ENCODE measurements at regions not wholly inside any gene's neighbourhood (a gene's known extent, or its start where the extent isn't known, plus 50 kb on each side); places are given as distances from the start of the nearest gene placed in this dataset.

GRCh38 chr1:5105744-5106143 lies 451.3 kb downstream of the AJAP1 start:
- intact Hi-C loops (cut with DNase I; ENCODE audit: low total_unique reads) (no loop called here), in situ Hi-C loops (cut with MboI; ENCODE audit: low pct_ligation_motif_present in 1 of 4, low pct_unique_long_range_greater_than_20kb in 1 of 4, low sequenced_read_pairs in 3 of 4) (no loop called here)
- Histone ChIP-seq H3K36me3 (no peaks in the 10 kb centered on the region), H3K4me3 (no peak overlapping the region), H3K27ac (no peak overlapping the region), H3K9me3 (no peaks in the 10 kb centered on the region), H3K27me3 (no peaks in the 10 kb centered on the region), H3K4me1 (no peaks in the 10 kb centered on the region)
- DNase-seq: no peak
- 50 to 72% methylated on average over 1 to 2 of the region's 2 CpGs for WGBS, 2 donors (ENCODE audit: low coverage in 1 of 2)
- no peak for TF ChIP-seq CTCF (IDR thresholded peaks at IDR 0.05)
- TF ChIP-seq EP300 (IDR thresholded peaks at IDR 0.05; ENCODE audit: low read depth): no peak
- TF ChIP-seq POLR2AphosphoS5 (IDR thresholded peaks at IDR 0.05): no peak
- no peak for TF ChIP-seq POLR2A (IDR thresholded peaks at IDR 0.05)

GRCh38 chr1:5099558-5099957 lies 445.1 kb downstream of the AJAP1 start:
- TF ChIP-seq EP300 (IDR thresholded peaks at IDR 0.05; ENCODE audit: low read depth) (no peak), CTCF (IDR thresholded peaks at IDR 0.05) (no peak), POLR2A (IDR thresholded peaks at IDR 0.05) (no peak), POLR2AphosphoS5 (IDR thresholded peaks at IDR 0.05) (no peak)
- intact Hi-C loops (cut with DNase I; ENCODE audit: low total_unique reads) (no loop called here), in situ Hi-C loops (cut with MboI; ENCODE audit: low pct_ligation_motif_present in 1 of 4, low pct_unique_long_range_greater_than_20kb in 1 of 4, low sequenced_read_pairs in 3 of 4) (no loop called here)
- WGBS, 2 donors (ENCODE audit: low coverage in 1 of 2): 32 to 75% methylated on average over 1 to 2 of the region's 2 CpGs
- H3K36me3 ChIP-seq: no peaks in the 10 kb centered on the region
- no peaks in the 10 kb centered on the region for H3K4me1 ChIP-seq
- H3K9me3 ChIP-seq: peaks cover 0 to 1% of the 10 kb centered on the region in 2 donors
- no peaks in the 10 kb centered on the region for H3K27me3 ChIP-seq
- DNase-seq: no peak
- no peak overlapping the region for H3K27ac ChIP-seq
- H3K4me3 ChIP-seq: no peak overlapping the region

DNA sequence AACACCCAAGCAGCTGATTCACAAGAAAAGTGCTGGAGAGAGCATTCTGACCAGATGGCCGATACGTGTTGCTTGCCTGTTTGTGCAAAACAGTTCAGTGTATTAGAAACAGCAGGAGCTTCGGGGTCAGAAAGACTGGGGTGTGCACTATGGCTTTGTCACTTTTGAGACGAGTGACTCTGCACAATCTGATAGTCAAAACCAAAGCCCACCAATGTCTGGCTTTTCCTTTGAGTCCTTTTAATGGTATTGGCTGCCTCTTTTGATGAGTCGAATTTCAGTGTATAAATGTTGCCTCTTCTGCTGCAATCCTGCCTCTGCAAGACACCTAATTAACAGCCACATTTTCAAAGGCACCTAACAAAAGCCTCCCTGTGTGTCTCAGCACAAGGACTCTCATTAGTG lies 444.6 kb downstream of the AJAP1 start:
- 68 to 73% methylated on average over 4 to 5 of the region's 5 CpGs for WGBS, 2 donors (ENCODE audit: low coverage in 1 of 2)
- no peak overlapping the region for H3K27ac ChIP-seq
- no peaks in the 10 kb centered on the region for H3K4me1 ChIP-seq
- no peaks in the 10 kb centered on the region for H3K27me3 ChIP-seq
- intact Hi-C loops (cut with DNase I; ENCODE audit: low total_unique reads): no loop called here
- no peak for DNase-seq
- H3K4me3 ChIP-seq: no peak overlapping the region
- TF ChIP-seq POLR2AphosphoS5 (IDR thresholded peaks at IDR 0.05) (no peak), CTCF (IDR thresholded peaks at IDR 0.05) (no peak), EP300 (IDR thresholded peaks at IDR 0.05; ENCODE audit: low read depth) (no peak), POLR2A (IDR thresholded peaks at IDR 0.05) (no peak)
- H3K9me3 ChIP-seq: peaks cover 3 to 7% of the 10 kb centered on the region in 2 donors
- in situ Hi-C loops (cut with MboI; ENCODE audit: low pct_ligation_motif_present in 1 of 4, low pct_unique_long_range_greater_than_20kb in 1 of 4, low sequenced_read_pairs in 3 of 4): no loop called here
- H3K36me3 ChIP-seq: no peaks in the 10 kb centered on the region

GRCh38 chr1:5093042-5093441 lies 438.6 kb downstream of the AJAP1 start:
- Histone ChIP-seq H3K36me3 (no peaks in the 10 kb centered on the region), H3K4me1 (no peaks in the 10 kb centered on the region), H3K4me3 (no peak overlapping the region), H3K27me3 (no peaks in the 10 kb centered on the region), H3K27ac (no peak overlapping the region), H3K9me3 (peaks cover 18 to 19% of the 10 kb centered on the region in 2 donors)
- no peak for DNase-seq
- in situ Hi-C loops (cut with MboI; ENCODE audit: low pct_ligation_motif_present in 1 of 4, low pct_unique_long_range_greater_than_20kb in 1 of 4, low sequenced_read_pairs in 3 of 4): no loop called here
- intact Hi-C loops (cut with DNase I; ENCODE audit: low total_unique reads): no loop called here
- TF ChIP-seq CTCF (IDR thresholded peaks at IDR 0.05): no peak
- no peak for TF ChIP-seq POLR2A (IDR thresholded peaks at IDR 0.05)
- no peak for TF ChIP-seq EP300 (IDR thresholded peaks at IDR 0.05; ENCODE audit: low read depth)
- TF ChIP-seq POLR2AphosphoS5 (IDR thresholded peaks at IDR 0.05): no peak
- 8 to 23% methylated on average over 1 of the region's 1 CpG for WGBS, 2 donors (ENCODE audit: low coverage in 1 of 2)
